Pancreas (tissue), 10 donors: ENCODE measurements at regions not wholly inside any gene's neighbourhood (a gene's known extent, or its start where the extent isn't known, plus 50 kb on each side); places are given as distances from the start of the nearest gene placed in this dataset.

Experiments used
- ATAC-seq, 4 donors: fragments of 200-7000 bp; cut with Tn5 transposase; one replicate each; pipeline versions ENCODE4 v1.8.0 to v1.9.1; 2020; ENCODE audit warnings: mild to moderate bottlenecking in 4 of 4, moderate library complexity in 4 of 4
- DNase-seq, 6 donors: peaks; one replicate each; pipeline ENCODE4 v3.0.0-alpha.2; 2020
- FAIRE-seq: peaks from 2 replicates; lab custom pipeline; 2012; peaks lifted over from hg19 to GRCh38; lab: Jason Lieb, UNC
- H3K27ac ChIP-seq, 4 donors: fragments of 200-600 bp; sonication (generic); 1 replicate in 3 of 4; 2 replicates in 1 of 4; pipeline versions ENCODE4 v1.5.0 to v1.8.0; 2020
- H3K27me3 ChIP-seq, 4 donors: fragments of 200-600 bp; one replicate each; pipeline ENCODE4 v1.8.0; 2021
- H3K36me3 ChIP-seq, 3 donors: fragments of 200-600 bp; sonication (generic) in 1 of 3; one replicate each; pipeline versions ENCODE4 v1.5.0 to v1.8.0; 2020 to 2021
- H3K4me1 ChIP-seq, 3 donors: fragments of 200-600 bp; one replicate each; pipeline ENCODE4 v1.8.0; 2021
- H3K4me3 ChIP-seq, 4 donors: fragments of 200-600 bp; sonication (generic) in 2 of 4; one replicate each; pipeline versions ENCODE4 v1.5.0 to v1.8.0; 2020 to 2021
- H3K9me3 ChIP-seq, 4 donors: fragments of 200-600 bp; one replicate each; pipeline ENCODE4 v1.8.0; 2021
- WGBS, 2 donors: extraction: QIAGEN DNeasy Blood & Tissue Kit; methylation state at CpG; one replicate each; pipeline ENCODE4 v1.1.7; 2013; 5-methylcytosine and 5-hydroxymethylcytosine counted together
- intact Hi-C, 3 donors: fragments of 100-400 bp; cut with DNase I; formaldehyde crosslinking; loops; one replicate each; pipeline versions ENCODE4 v1.11.1 to v1.14.2; 2022
- TF ChIP-seq, protein P1 (sequence below), 4 donors: fragments of 200-600 bp; sonication (generic) in 3 of 4; IDR thresholded peaks; one replicate each; pipeline versions ENCODE4 v1.5.0 to v1.8.0; 2021; ENCODE audit warnings: antibody characterized with exemption in 4 of 4
- donor health status: healthy with polysubstance abuse.
- donor health status: DM: no; HTN: no; CAD: no; lungs with moderate emphysema.
- donor health status: DM: no; HTN: no; CAD: no.
- donor health status: control.
- donor health status: control.
- donor health status: Bipolar disorder and iron deficiency.
- donor health status: DM: yes; HTN: yes; CAD: no.
- donor health status: DM: no; HTN: no; CAD: no.
- donor health status: DM: no; HTN: no; CAD: no.
- donor health status: DM: yes; HTN: yes; CAD: no.

DNA sequence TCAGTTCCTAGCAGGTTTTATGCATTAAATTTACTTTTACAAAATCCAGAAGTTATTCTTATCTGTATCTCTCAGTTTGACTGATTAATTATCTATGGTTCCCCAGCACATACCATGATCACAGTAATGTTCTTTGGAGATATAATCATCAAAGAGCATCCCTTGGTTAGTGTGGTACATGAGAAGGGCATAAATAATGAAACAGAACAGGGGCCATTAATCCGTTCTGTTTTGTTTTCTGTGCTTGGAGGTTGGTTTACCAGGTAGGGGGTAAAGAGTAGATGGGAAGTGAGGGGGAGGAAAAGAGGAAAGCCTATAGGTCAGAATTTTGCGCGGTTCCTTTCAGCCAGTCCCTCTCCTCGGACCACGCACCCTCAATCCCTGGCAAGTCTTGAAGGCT is 718.7 kb upstream of the TENM3 start:
- no peak for ATAC-seq
- Histone ChIP-seq H3K4me3 (no peak overlapping the region), H3K4me1 (no peaks in the 10 kb centered on the region), H3K36me3 (no peaks in the 10 kb centered on the region), H3K27ac (no peak overlapping the region), H3K9me3 (no peaks in the 10 kb centered on the region), H3K27me3 (peaks cover 0 to 8% (median 2%) of the 10 kb centered on the region in 4 donors)
- TF ChIP-seq, protein P1, sequence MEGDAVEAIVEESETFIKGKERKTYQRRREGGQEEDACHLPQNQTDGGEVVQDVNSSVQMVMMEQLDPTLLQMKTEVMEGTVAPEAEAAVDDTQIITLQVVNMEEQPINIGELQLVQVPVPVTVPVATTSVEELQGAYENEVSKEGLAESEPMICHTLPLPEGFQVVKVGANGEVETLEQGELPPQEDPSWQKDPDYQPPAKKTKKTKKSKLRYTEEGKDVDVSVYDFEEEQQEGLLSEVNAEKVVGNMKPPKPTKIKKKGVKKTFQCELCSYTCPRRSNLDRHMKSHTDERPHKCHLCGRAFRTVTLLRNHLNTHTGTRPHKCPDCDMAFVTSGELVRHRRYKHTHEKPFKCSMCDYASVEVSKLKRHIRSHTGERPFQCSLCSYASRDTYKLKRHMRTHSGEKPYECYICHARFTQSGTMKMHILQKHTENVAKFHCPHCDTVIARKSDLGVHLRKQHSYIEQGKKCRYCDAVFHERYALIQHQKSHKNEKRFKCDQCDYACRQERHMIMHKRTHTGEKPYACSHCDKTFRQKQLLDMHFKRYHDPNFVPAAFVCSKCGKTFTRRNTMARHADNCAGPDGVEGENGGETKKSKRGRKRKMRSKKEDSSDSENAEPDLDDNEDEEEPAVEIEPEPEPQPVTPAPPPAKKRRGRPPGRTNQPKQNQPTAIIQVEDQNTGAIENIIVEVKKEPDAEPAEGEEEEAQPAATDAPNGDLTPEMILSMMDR (IDR thresholded peaks at IDR 0.05) = no peak
- DNase-seq = no peak
- FAIRE-seq = no peak
- WGBS, 2 donors = 66 to 70% methylated on average over 5 of the region's 5 CpGs
- intact Hi-C loops = loop anchor here in 1 of 3 donors (10.0 kb wide), 1 partner anchor 380 kb away; no protein-coding TSS in a partner anchor

DNA sequence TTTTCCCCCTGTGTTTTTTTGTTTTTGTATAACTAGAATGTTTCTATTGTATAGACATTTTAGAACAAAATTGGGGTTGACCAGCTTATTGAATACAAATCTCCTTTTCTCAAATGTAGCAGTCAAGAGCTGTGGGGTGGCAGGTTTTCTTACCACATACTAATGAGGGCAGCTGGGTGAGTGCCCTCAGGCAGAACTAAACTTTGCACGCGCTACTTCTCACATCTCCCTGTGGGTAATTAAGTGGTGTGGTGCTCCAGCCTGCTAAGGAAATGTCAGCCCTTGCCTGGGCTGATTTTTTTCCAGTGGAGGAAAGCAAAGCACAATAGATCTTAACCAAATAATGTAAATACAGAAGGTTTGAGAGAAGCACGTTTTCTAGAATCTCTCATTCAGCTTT is 717.6 kb upstream of the TENM3 start:
- H3K9me3 ChIP-seq = no peaks in the 10 kb centered on the region
- no peak overlapping the region for H3K27ac ChIP-seq
- ATAC-seq (no peak), FAIRE-seq (no peak), DNase-seq (no peak)
- no peaks in the 10 kb centered on the region for H3K36me3 ChIP-seq
- intact Hi-C loops = loop anchor here in 1 of 3 donors (10.0 kb wide), 1 partner anchor 381 kb away; no protein-coding TSS in a partner anchor
- no peaks in the 10 kb centered on the region for H3K4me1 ChIP-seq
- WGBS, 2 donors = 37 to 41% methylated on average over 3 of the region's 3 CpGs
- H3K27me3 ChIP-seq = peaks cover 0 to 13% (median 2%) of the 10 kb centered on the region in 4 donors
- TF ChIP-seq, protein P1 (IDR thresholded peaks at IDR 0.05) = no peak
- H3K4me3 ChIP-seq = no peak overlapping the region

DNA sequence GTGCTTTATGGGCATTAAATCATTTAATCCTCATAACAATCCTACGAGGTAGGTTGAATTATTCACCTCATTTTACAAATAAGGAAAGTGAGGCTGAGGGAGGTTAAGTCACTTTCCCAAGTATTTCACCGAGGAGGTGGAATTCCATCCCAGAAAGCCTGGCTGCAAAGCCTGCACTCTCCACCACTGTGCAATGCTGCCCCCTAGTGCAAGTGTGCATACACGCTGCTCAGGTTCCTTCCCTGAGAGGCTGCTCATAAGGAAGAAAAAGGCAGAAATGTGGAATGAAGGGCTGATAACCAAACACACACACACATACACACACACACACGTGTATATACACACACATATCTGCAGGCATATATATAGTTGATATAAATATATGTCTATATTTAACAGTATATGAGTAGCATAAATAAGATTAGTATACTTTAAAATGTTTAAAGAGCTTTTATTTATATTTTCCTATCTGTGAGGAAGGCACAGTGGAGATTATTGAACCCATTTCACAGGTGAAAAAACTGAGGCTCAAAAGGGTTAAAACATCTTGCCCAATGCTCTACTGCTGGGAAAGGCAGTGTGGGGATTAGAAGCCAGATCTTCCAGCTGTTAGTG is 714.5 kb upstream of the TENM3 start:
- TF ChIP-seq, protein P1 (IDR thresholded peaks at IDR 0.05) = peak; percentile 47 to 76 (median 66)

DNA sequence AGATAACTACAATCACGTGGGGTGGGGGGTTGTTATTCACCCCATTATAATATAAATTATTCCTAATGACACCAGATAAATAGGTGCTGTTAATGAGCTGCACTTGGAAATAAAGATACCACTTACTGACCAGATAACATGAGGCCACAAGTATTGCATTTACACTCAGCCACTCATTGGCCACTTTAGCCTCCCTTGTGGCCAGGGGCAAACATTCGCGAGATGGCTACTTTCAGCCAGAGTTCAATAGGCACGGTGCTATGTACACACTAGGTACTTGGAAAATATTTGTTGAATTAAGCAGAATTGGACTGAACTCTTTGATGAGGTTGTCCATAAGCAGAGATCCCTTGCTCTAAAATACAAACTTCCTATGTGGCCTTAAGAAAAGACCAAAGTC is 713.7 kb upstream of the TENM3 start:
- no peaks in the 10 kb centered on the region for H3K36me3 ChIP-seq
- FAIRE-seq = no peak
- 15 to 19% methylated on average over 4 of the region's 4 CpGs for WGBS, 2 donors

More for the DNA sequence above, 714.5 kb upstream of the TENM3 start:
- Histone ChIP-seq H3K4me3 (no peak overlapping the region), H3K9me3 (no peaks in the 10 kb centered on the region), H3K4me1 (no peaks in the 10 kb centered on the region), H3K36me3 (no peaks in the 10 kb centered on the region), H3K27me3 (peaks cover 0 to 13% (median 2%) of the 10 kb centered on the region in 4 donors), H3K27ac (no peak overlapping the region)
- DNase-seq = peak; percentile 50 to 82 (median 62)
- ATAC-seq = peak; percentile 81 to 95 (median 94)
- intact Hi-C loops = loop anchor here in 1 of 3 donors (10.0 kb wide), 1 partner anchor 384 kb away; no protein-coding TSS in a partner anchor
- peak; percentile 34 for FAIRE-seq
- 2 to 3% methylated on average over 4 of the region's 4 CpGs for WGBS, 2 donors

More for the DNA sequence above, 713.7 kb upstream of the TENM3 start:
- H3K9me3 ChIP-seq = no peaks in the 10 kb centered on the region
- intact Hi-C loops = loop anchor here in 1 of 3 donors (10.0 kb wide), 1 partner anchor 385 kb away; no protein-coding TSS in a partner anchor
- peaks cover 0 to 13% (median 2%) of the 10 kb centered on the region in 4 donors for H3K27me3 ChIP-seq
- no peak for ATAC-seq
- no peak overlapping the region for H3K27ac ChIP-seq
- no peaks in the 10 kb centered on the region for H3K4me1 ChIP-seq
- TF ChIP-seq, protein P1 (IDR thresholded peaks at IDR 0.05) = no peak
- DNase-seq = no peak
- no peak overlapping the region for H3K4me3 ChIP-seq
